GM18502 (cell line): ENCODE measurements at regions not wholly inside any gene's neighbourhood (a gene's known extent, or its start where the extent isn't known, plus 50 kb on each side); places are given as distances from the start of the nearest gene placed in this dataset.
"Not testable (repeated sequence)": the region's sequence is repeated elsewhere in the genome, so short reads cannot be mapped to it uniquely, and the experiment has no call there.

Experiments used
- ATAC-seq: cut with Tn5 transposase; IDR thresholded peaks from one replicate; pipeline ENCODE4 v1.9.1; 2021; ENCODE audit warnings: mild to moderate bottlenecking; ENCODE audit not compliant: unreplicated experiment, poor library complexity

DNA sequence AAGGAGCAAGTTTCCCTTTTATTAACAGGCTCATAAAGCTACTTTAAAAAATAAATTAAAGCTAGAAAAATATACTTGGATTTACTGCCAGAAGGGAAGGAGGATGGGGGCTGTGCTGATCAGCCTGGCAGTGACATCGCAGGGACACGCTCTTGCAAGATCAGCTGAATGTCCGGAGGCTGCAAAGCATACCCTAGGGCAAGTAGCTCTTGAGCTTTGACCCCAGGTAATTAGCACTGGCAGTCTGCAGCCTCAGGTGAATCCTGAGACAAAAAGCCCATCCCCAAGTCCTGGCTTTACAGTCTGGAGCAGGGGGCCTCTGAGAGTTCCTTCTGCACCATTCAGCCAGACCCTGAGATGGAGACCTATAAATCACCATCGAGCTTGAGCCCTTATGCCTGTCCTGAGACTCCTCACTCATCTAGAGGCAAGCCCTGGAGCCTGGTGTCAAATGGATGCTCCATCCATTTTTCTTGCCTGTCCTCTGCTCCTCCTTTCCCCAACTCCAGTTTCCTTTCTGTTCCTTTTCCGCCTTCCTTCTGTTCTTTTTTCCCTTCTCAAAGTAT lies 131.7 kb downstream of the TMEM114 start:
- no peak for ATAC-seq

DNA sequence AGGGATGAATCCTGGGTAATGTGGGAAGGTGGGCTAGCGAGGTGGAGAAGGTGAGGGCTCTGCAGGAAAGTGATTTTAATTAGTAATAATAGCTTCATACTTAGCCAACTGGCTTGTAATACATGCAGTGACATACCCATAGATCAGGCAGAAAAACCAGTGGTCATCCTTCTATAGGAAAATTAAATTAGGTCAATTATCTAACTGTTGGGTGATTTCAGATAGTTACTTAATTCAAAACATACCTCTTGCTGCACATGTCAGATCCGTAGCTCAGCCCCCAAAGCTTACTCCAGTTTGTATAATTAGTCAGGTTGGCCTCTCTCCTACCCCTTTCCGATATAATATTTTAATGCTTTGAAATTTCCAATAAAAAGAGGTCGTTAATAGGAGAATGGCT lies 137.0 kb downstream of the TMEM114 start:
- no peak for ATAC-seq

GRCh38 chr16:8452941-8453340 lies 137.4 kb downstream of the TMEM114 start:
- ATAC-seq = no peak

- no peak for ATAC-seq
Observed at GRCh38 chr16:8436931-8437330, 153.4 kb downstream of the TMEM114 start.

DNA sequence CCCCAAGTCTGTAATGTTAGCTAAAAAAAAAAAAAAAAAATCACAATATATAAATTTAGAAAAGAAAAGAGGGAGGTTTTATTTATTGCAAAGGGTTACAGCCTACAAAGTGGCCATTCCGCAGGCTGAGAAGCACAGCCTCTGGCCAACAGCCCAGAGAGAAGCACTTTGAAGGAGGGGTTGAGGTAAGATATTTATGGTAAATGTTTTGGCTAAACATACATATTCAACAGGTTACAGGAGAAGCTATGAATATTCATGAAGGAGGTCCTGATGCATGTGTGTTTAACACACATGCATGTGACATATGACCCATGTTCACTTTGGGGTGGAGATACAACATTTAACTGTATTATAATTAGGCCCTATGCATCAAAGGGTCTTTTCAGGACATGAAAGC lies 158.5 kb downstream of the TMEM114 start:
- ATAC-seq = no peak

DNA sequence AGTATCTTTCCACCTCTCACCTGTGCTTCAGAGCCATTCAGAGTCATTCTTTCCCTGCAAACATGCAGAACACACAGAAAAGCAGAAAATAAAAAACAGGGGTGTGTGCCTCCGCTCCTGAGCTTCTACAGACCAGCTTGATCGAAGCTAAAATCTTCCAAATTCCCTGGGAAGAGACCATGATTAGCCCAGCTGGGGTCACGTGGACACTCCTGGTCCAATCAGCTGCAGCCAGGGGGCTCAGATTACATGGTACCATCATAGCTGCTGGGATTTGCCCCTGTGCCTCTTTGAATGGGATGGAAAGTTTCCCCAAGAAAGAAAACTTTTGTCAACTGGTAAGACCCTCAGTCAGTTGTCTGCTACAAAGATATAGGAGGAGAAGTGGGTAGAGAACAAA lies 159.9 kb downstream of the TMEM114 start:
- no peak for ATAC-seq

DNA sequence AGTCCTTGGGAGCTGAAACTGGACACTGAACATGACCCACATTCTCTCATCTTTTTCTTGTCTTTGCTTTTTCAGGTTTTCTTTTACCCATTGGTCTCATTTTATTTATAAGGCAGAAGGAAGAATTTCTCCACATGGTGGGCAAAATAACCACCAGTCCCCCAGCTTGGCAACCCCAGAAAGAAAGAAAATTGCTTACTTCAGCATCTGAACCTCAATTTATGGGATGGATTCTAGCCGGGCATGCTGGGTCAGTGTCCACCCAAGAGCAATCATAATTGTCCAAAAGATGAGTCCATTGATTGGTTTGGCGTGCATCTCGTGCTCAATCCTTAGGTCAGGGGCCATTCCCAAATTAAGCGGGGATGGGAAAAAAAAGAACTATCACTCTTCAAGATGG lies 163.7 kb downstream of the TMEM114 start:
- ATAC-seq = no peak

GRCh38 chr16:8417145-8417544 lies 173.2 kb downstream of the TMEM114 start:
- no peak for ATAC-seq

GRCh38 chr16:8408855-8409567 lies 181.3 kb downstream of the TMEM114 start:
- ATAC-seq = no peak

- no peak for ATAC-seq
Observed at GRCh38 chr16:8407351-8407750, 183.0 kb downstream of the TMEM114 start.

DNA sequence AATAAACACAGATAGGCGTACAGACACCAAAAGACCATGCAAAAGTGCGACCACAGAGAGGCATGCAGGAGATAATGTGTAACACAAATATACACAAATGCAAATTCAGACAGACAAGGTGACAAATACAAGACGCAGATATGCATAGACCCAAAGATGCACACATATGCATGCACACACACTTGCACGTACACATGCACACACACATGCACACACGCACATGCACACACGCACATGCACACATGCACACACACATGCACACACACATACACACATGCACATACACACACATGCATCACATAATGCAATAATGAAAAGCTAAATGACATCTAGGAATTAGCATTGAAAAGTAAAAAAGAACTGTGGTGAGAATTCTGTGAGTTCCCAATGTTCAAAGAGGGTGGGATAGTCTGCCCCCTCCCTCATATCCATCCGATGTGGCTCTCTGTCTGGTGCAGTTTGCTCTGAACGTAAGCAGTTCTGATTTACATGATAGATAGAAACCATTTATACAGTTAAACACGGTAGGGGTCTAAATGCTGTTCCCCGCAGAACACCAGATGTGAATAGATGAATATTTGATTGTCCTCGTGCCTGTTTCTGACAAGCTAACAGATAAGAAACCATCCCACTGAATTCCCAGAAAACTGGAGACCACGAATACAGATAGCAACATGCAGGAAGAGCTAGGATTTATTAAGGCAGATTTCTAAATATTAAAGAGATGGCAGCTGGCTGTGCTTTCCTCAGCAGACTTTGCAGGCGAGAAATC lies 186.1 kb downstream of the TMEM114 start:
- no peak for ATAC-seq

GRCh38 chr16:8402981-8403843 lies 187.1 kb downstream of the TMEM114 start:
- ATAC-seq = no peak

- not testable (repeated sequence) for ATAC-seq
Observed at GRCh38 chr16:8400683-8401082, 189.6 kb downstream of the TMEM114 start.

- no peak for ATAC-seq
Observed at GRCh38 chr16:8398548-8398947, 191.8 kb downstream of the TMEM114 start.

DNA sequence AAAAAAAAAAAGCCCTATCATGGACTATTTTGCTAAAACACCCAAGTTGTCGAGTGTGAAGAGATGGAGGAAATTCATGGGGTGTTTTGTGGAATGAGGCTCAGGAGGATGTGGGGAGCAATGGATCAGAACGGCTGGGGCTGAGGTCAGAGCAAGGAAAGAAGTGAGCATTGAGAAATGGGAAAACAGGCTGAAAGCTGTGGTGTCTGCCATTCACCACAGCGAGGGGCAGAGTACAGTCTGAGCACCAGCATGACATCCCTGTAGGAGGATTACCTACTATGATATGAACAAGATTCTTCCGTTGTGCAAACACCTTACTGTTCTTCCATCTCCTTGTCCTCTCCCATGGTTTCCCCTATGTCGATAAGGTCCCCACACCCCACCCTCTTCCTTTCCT lies 193.1 kb downstream of the TMEM114 start:
- no peak for ATAC-seq

DNA sequence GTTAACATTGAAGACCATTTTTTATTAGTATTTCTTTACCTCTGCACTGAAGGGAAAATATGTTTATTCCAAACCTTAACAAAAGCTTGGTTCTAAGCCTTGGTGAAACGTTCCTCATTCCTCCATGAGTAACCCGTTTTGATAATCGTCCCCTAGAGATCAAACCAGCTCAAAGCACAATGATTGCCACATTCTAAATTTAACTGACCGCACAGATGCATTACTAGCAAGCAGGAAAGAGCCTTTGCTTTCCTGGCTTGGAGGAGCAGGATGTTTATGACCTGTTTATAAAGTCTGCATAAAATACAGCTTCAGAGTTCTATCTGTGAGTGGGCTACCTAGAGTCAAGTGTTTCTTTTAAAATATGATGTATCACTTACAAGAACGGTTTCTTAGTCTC lies 193.8 kb downstream of the TMEM114 start:
- no peak for ATAC-seq

- ATAC-seq = no peak
Observed at GRCh38 chr16:8391257-8391656, 199.1 kb downstream of the TMEM114 start.

- no peak for ATAC-seq
Observed at GRCh38 chr16:8388684-8389083, 201.6 kb downstream of the TMEM114 start.

- ATAC-seq = no peak
Observed at GRCh38 chr16:8381814-8382213, 208.5 kb downstream of the TMEM114 start.

DNA sequence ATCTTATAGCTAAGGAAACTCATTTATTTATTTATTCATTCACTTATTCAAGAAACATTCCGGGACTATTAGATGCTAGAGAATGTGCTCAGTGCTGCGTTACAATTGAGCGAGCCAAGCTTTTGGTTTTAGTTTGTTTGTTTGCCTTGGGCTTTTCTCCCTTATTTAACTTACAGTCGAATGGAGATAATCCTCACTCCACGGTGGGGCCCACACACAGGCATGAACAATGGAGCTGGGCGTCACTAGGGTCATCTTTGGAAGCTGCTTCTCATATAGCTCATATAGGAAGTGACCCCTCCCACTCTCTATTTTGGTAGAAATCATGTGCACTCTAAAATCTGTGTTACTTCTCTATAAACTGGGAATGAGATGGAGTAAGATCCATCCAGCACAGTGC lies 210.0 kb downstream of the TMEM114 start:
- no peak for ATAC-seq

GRCh38 chr16:8377864-8378263 lies 212.4 kb downstream of the TMEM114 start:
- ATAC-seq = no peak
